ENCODE measurements at regions not wholly inside any gene's neighbourhood (a gene's known extent, or its start where the extent isn't known, plus 50 kb on each side); places are given as distances from the start of the nearest gene placed in this dataset.

DNA sequence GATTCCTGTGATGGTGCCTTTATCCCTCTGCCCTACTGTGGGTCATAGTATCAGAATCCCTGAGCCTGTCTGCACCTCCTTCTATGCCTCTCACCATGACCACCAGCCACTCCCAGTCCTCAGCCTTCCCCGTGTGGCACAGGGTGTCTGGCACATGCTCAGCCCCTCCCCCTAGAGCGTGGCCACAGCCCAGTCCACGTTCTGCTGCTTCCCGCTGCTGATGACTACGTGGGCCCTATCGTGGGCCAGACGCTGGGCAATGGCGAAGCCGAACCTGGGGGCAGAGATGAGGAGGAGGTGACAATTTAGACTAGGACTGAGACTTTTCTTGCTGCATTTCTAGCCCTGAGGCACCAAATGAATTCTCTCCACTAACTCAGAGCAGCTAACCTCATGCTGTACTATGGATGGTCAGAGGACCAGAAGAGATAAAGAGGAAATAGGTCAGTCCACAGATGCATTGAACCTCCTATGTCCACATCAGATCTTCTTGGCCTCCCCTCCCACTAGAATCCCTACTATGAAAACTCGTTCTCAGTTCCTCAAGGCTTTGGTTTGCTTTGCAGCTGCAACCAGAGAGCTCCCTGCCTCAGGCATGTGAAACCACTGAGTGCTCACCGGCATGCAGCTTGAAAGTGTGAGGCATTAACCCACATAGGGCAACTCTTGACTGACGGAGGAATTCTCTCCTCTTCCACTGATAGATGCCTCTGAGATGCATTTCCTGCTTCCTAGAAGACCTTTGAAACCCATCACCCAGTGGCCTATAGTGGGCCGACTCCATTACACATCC is 126.3 kb upstream of the DHRS4 start:
- no peak for DNase-seq
- H2AFZ ChIP-seq (ENCODE audit: low read length), result no peak overlapping the region
- H2BK20ac ChIP-seq (ENCODE audit: low read depth, low read length, poor library complexity, severe bottlenecking), result no peak overlapping the region
- no peak overlapping the region for H4K8ac ChIP-seq (replicated peaks; ENCODE audit: insufficient read length, low read depth, low read length)
- H2AK5ac ChIP-seq (ENCODE audit: insufficient read length, low read length), result no peak overlapping the region
- peaks cover 40% of the 10 kb centered on the region for H3K9me3 ChIP-seq (ENCODE audit: control insufficient read depth, low read depth, low read length)
- no peaks in the 10 kb centered on the region for H3K4me1 ChIP-seq (ENCODE audit: insufficient read depth, low read length)
- Mint-ChIP-seq H3K4me3 (no peak overlapping the region), H3K27me3 (ENCODE audit: low read depth) (peaks cover 1% of the 10 kb centered on the region; the same call in 1 of the 2 replicates), H3K27ac (no peak overlapping the region), H3K36me3 (ENCODE audit: insufficient read depth in 1 of 3, low read depth in 3 of 3) (peaks cover 0 to 23% (median 7%) of the 10 kb centered on the region in 3 experiments; a peak in 3 of 7 replicates), H3K9me3 (peaks cover 0 to 60% of the 10 kb centered on the region in 2 experiments; a peak in 2 of 5 replicates), H3K4me1 (no peaks in the 10 kb centered on the region)
- H4K5ac ChIP-seq (ENCODE audit: insufficient read length, low read depth, low read length), result no peak overlapping the region
- H2BK12ac ChIP-seq (ENCODE audit: insufficient read length, low read depth, low read length), result no peak overlapping the region
- no peak overlapping the region for H2BK15ac ChIP-seq (ENCODE audit: low read depth, low read length)
- H2BK5ac ChIP-seq (ENCODE audit: insufficient read length, low read length), result no peak overlapping the region
- TF ChIP-seq, protein P1, sequence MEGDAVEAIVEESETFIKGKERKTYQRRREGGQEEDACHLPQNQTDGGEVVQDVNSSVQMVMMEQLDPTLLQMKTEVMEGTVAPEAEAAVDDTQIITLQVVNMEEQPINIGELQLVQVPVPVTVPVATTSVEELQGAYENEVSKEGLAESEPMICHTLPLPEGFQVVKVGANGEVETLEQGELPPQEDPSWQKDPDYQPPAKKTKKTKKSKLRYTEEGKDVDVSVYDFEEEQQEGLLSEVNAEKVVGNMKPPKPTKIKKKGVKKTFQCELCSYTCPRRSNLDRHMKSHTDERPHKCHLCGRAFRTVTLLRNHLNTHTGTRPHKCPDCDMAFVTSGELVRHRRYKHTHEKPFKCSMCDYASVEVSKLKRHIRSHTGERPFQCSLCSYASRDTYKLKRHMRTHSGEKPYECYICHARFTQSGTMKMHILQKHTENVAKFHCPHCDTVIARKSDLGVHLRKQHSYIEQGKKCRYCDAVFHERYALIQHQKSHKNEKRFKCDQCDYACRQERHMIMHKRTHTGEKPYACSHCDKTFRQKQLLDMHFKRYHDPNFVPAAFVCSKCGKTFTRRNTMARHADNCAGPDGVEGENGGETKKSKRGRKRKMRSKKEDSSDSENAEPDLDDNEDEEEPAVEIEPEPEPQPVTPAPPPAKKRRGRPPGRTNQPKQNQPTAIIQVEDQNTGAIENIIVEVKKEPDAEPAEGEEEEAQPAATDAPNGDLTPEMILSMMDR (conservative IDR thresholded peaks at IDR 0.05), result no peak
- H3K4ac ChIP-seq (ENCODE audit: low read depth, low read length), result no peak overlapping the region
- H3K18ac ChIP-seq (ENCODE audit: insufficient read length, low read depth, low read length), result no peak overlapping the region
- H3K9ac ChIP-seq (ENCODE audit: extremely low read depth, insufficient read length, low read length), result no peak overlapping the region
- no peaks in the 10 kb centered on the region for H3K79me1 ChIP-seq (ENCODE audit: insufficient read depth, low read depth, low read length, poor library complexity, severe bottlenecking)
- no peak overlapping the region for H3K4me2 ChIP-seq (ENCODE audit: insufficient read depth, insufficient read length, low read length)
- H4K20me1 ChIP-seq (ENCODE audit: control insufficient read depth, insufficient read depth, insufficient read length), result no peaks in the 10 kb centered on the region
- no peaks in the 10 kb centered on the region for H3K79me2 ChIP-seq (ENCODE audit: insufficient read depth, low read length)
- H2BK120ac ChIP-seq (ENCODE audit: low read depth, low read length, poor library complexity, severe bottlenecking), result no peak overlapping the region
- no peak overlapping the region for H4K91ac ChIP-seq (ENCODE audit: insufficient read length, low read depth, low read length)
- H3T11ph ChIP-seq (ENCODE audit: low read length), result no peak overlapping the region
- no peaks in the 10 kb centered on the region for H3K23me2 ChIP-seq (ENCODE audit: insufficient read length, low read depth, low read length, poor library complexity, severe bottlenecking)
- H3K14ac ChIP-seq (ENCODE audit: insufficient read depth, low read length), result no peak overlapping the region; the same call in 1 of the 2 replicates
- no peak overlapping the region for H3K27ac ChIP-seq (ENCODE audit: insufficient read length, low read depth, low read length)
- H3K56ac ChIP-seq (ENCODE audit: insufficient read length, low read depth, low read length), result no peak overlapping the region
- WGBS (ENCODE audit: extremely low coverage, insufficient read length, low lambda C conversion rate), result no CpG with 5 or more reads among the region's 13 CpGs
- H3K27me3 ChIP-seq (ENCODE audit: insufficient read depth, low read length), result no peaks in the 10 kb centered on the region
- H3K23ac ChIP-seq (ENCODE audit: insufficient read length, low read depth, low read length), result no peak overlapping the region
